ENCODE measurements at regions not wholly inside any gene's neighbourhood (a gene's known extent, or its start where the extent isn't known, plus 50 kb on each side); places are given as distances from the start of the nearest gene placed in this dataset.

DNA sequence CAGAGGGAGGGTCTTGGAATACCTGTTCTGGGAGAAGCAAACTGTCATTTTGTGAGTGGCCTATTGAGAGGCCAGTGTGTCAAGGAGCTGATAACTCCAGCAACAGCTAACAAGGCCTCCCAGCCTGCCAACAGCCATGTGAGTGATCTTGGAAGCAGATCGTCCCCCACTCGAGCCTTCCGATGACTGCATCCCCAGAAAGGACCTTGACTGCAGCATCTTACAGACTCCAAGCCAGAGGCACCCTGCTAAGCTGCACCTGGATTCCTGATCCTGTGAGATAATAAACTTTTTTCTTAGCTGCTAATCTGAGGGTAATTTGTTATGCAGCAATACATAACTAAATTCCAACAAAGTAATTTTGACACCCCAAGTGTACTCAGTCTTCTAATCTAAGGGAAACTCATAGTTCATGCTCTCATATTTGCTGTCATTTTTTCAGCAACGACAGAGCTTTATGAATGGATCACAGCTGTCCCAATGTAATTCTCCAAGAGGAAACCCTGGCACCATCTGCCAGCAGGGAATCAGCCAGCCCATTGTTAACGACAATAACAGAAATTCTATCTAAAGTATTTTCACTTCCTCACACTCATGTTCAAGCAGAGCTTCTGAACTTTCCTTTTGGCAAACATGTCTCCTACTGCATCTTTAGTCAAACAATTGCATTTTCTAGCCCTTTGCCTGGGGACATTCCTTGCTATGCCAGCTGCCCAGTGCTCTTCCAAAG lies 470.2 kb upstream of the BTBD3 start (continued):
- TF ChIP-seq, protein P1, sequence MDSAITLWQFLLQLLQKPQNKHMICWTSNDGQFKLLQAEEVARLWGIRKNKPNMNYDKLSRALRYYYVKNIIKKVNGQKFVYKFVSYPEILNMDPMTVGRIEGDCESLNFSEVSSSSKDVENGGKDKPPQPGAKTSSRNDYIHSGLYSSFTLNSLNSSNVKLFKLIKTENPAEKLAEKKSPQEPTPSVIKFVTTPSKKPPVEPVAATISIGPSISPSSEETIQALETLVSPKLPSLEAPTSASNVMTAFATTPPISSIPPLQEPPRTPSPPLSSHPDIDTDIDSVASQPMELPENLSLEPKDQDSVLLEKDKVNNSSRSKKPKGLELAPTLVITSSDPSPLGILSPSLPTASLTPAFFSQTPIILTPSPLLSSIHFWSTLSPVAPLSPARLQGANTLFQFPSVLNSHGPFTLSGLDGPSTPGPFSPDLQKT (CRISPR knock-in tag; IDR thresholded peaks at IDR 0.05; ENCODE audit: borderline replicate concordance), result no peak
- TF ChIP-seq ZNF501 (CRISPR knock-in tag; IDR thresholded peaks at IDR 0.05) (no peak), ZFYVE20 (CRISPR knock-in tag; IDR thresholded peaks at IDR 0.05; ENCODE audit: borderline replicate concordance, low read depth) (no peak)

DNA sequence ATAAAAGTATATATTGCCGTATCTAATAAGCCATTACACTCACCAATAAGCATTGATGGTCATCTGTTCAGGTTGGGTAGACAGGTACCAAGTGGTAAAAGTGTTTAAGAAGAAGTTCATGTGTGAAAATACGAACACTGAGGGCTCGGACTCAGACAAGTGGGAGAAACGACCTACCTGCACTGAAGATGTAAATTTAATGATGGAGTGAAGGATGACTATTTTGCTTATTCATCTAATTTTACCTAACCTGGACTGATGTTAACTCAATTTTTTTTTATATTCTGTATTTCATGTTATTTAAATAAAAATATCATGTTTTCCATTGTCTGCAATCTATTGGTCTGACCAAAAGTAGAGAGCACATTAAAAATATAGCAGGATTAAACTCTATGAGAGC lies 469.1 kb upstream of the BTBD3 start:
- no peak overlapping the region for H3K4me3 ChIP-seq (replicated peaks in 1 of 3; ENCODE audit: insufficient read depth in 1 of 3, low read depth in 2 of 3, low read length in 3 of 3)
- H4K20me1 ChIP-seq (ENCODE audit: insufficient read depth, low read length), result no peaks in the 10 kb centered on the region
- no TSS peak for BruUV-seq (replicated peaks)
- H2AFZ ChIP-seq (ENCODE audit: low read length), result no peak overlapping the region
- DNase-seq (ENCODE audit: low spot score) (no peak), ATAC-seq (no peak), FAIRE-seq (no peak)
- no peak overlapping the region for H3K4me2 ChIP-seq (ENCODE audit: low read depth, low read length)
- intact Hi-C loops (cut with micrococcal nuclease; ENCODE audit: unreplicated experiment), result no loop called here
- H3K9me3 ChIP-seq (ENCODE audit: low read length), result no peaks in the 10 kb centered on the region
- WGBS (ENCODE audit: low lambda C conversion rate), result under 1% methylated on average over 4 of the region's 4 CpGs
- no peaks in the 10 kb centered on the region for H3K36me3 ChIP-seq (replicated peaks in 1 of 2; ENCODE audit: control insufficient read depth in 1 of 2, insufficient read depth in 2 of 2, low read length in 2 of 2)
- H3K27ac ChIP-seq (ENCODE audit: extremely low read length, insufficient read depth, low read length), result no peak overlapping the region
- no peak overlapping the region for H3K9ac ChIP-seq (ENCODE audit: insufficient read depth, low read depth, low read length)
- H3K79me2 ChIP-seq (ENCODE audit: insufficient read depth, low read length), result no peaks in the 10 kb centered on the region
- no peak for TF ChIP-seq CHD2 (IDR thresholded peaks at IDR 0.05; ENCODE audit: low read depth, low read length)
- TF ChIP-seq MAFK (conservative IDR thresholded peaks at IDR 0.05 in 1 of 2, IDR thresholded peaks at IDR 0.05 in 1 of 2; ENCODE audit: low read length in 2 of 2), result peak; percentile 73 to 77
- no peak for TF ChIP-seq ZKSCAN5 (CRISPR knock-in tag; IDR thresholded peaks at IDR 0.05)
- peak; percentile 72 for TF ChIP-seq MAFF (IDR thresholded peaks at IDR 0.05; ENCODE audit: low read depth, low read length)
- TF ChIP-seq FOXK2 (IDR thresholded peaks at IDR 0.05), result no peak
- TF ChIP-seq GATAD2A (CRISPR knock-in tag; IDR thresholded peaks at IDR 0.05), result no peak
- TF ChIP-seq ZNF225 (CRISPR knock-in tag; IDR thresholded peaks at IDR 0.05), result no peak
- TF ChIP-seq, protein P2, sequence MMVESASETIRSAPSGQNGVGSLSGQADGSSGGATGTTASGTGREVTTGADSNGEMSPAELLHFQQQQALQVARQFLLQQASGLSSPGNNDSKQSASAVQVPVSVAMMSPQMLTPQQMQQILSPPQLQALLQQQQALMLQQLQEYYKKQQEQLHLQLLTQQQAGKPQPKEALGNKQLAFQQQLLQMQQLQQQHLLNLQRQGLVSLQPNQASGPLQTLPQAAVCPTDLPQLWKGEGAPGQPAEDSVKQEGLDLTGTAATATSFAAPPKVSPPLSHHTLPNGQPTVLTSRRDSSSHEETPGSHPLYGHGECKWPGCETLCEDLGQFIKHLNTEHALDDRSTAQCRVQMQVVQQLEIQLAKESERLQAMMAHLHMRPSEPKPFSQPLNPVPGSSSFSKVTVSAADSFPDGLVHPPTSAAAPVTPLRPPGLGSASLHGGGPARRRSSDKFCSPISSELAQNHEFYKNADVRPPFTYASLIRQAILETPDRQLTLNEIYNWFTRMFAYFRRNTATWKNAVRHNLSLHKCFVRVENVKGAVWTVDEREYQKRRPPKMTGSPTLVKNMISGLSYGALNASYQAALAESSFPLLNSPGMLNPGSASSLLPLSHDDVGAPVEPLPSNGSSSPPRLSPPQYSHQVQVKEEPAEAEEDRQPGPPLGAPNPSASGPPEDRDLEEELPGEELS (CRISPR knock-in tag; IDR thresholded peaks at IDR 0.05), result no peak
- TF ChIP-seq TBX3 (IDR thresholded peaks at IDR 0.05; ENCODE audit: borderline replicate concordance), result no peak
- TF ChIP-seq ZNF83 (CRISPR knock-in tag; IDR thresholded peaks at IDR 0.05; ENCODE audit: borderline replicate concordance), result no peak
- in situ Hi-C loops (cut with HindIII; ENCODE audit: extremely low pct_ligation_motif_present, low pct_unique_long_range_greater_than_20kb), result no loop called here
- no peaks in the 10 kb centered on the region for H3K4me1 ChIP-seq (ENCODE audit: insufficient read depth, low read length)
- CTCF ChIA-PET (ENCODE audit: low intra/inter-chr PET ratio, low total read pairs), result no interaction called here
- H3K27me3 ChIP-seq (ENCODE audit: control insufficient read depth in 1 of 2, insufficient read depth in 2 of 2, low read length in 2 of 2), result no peaks in the 10 kb centered on the region
- POLR2A ChIA-PET, result no interaction called here
